Muscle of leg (tissue), 3 donors: ENCODE measurements at regions not wholly inside any gene's neighbourhood (a gene's known extent, or its start where the extent isn't known, plus 50 kb on each side); places are given as distances from the start of the nearest gene placed in this dataset.
"Not testable (repeated sequence)": the region's sequence is repeated elsewhere in the genome, so short reads cannot be mapped to it uniquely, and the experiment has no call there.

Experiments used
- DNase-seq: peaks from one replicate; pipeline ENCODE4 v3.0.0; 2013
- H3K27ac ChIP-seq: one replicate; pipeline ENCODE4 v1.5.1; 2013; ENCODE audit warnings: mild to moderate bottlenecking, low read length, control low read depth
- H3K27me3 ChIP-seq: one replicate; pipeline ENCODE4 v1.6.1; 2013; ENCODE audit warnings: low read length; ENCODE audit not compliant: control insufficient read depth, insufficient read depth
- H3K36me3 ChIP-seq: one replicate; pipeline ENCODE4 v1.6.1; 2013; ENCODE audit warnings: low read length; ENCODE audit not compliant: control insufficient read depth, insufficient read depth
- H3K4me1 ChIP-seq: one replicate; pipeline ENCODE4 v1.6.1; 2013; ENCODE audit warnings: low read length; ENCODE audit not compliant: control insufficient read depth, insufficient read depth
- H3K4me3 ChIP-seq: one replicate; pipeline ENCODE4 v1.5.1; 2013; ENCODE audit warnings: low read length, control low read depth
- H3K9me3 ChIP-seq: replicated peaks from 2 replicates; pipeline ENCODE4 v1.6.1; 2013; ENCODE audit warnings: low read depth, low read length; ENCODE audit not compliant: control insufficient read depth
- WGBS: methylation state at CpG from one replicate; pipeline ENCODE4 v1.1.5; 2013; ENCODE audit warnings: missing lambda C conversion rate; ENCODE audit not compliant: insufficient coverage; 5-methylcytosine and 5-hydroxymethylcytosine counted together

DNA sequence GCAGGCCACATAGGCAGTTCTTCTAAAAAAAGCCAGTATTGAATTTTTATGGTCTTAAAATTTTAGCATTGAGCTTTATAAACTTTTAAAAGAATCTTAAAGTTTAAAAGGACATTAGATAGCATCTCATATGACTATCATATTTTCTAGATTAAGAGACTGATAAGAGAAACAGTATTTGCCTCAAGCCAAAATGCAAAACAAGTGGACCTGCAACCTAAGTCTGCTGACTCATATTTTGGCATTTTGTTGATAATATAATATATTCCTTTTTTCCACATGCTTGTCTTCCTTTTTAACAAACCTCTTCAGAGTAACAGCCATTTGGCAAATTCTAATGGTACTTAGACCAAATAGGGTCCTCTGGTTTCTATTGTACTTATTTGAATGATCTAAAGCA is 328.5 kb upstream of the GALNTL6 start:
- Histone ChIP-seq H3K9me3 (no peaks in the 10 kb centered on the region), H3K36me3 (no peaks in the 10 kb centered on the region), H3K4me3 (no peak overlapping the region), H3K27me3 (no peaks in the 10 kb centered on the region), H3K27ac (no peak overlapping the region), H3K4me1 (no peaks in the 10 kb centered on the region)
- DNase-seq, result no peak

DNA sequence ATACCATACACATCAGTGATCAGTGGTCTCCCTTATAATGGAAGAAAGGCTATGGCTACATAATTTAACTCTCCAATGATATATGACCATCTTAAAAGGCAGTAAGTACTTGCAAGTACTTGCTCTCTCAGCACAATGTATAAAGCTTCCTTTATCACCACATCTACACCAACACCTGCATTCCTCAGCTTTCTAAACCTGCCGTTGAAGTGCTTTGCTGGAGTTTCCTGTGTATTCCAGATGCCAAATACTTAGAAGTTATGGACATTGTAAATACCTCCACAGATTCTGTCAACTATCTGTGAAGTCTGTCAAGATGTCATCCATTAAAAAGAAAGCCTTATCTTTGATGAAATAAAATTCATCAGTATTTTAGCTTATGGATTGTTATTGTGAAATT is 335.0 kb upstream of the GALNTL6 start:
- Histone ChIP-seq H3K4me1 (no peaks in the 10 kb centered on the region), H3K27ac (no peak overlapping the region), H3K27me3 (no peaks in the 10 kb centered on the region), H3K9me3 (no peaks in the 10 kb centered on the region), H3K36me3 (no peaks in the 10 kb centered on the region), H3K4me3 (no peak overlapping the region)
- DNase-seq, result no peak
- WGBS, result no CpG with 5 or more reads among the region's 1 CpG

DNA sequence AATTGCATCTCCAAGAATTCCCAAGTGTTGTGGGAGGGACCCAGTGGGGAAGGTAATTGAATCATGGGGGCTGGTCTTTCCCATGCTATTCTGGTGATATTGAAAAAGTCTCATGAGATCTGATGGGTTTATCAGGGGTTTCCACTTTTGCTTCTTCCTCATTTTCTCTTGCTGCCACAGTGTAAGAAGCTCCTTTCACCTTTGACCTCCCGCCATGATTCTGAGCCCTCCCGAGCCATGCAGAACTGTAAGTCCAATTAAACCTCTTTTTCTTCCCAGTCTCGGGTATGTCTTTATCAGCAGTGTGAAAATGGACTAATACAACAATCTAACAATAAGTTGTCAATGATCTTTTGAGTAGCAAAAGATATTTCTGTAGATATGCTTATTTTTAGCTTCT is 338.1 kb upstream of the GALNTL6 start:
- DNase-seq, H3K27me3 ChIP-seq, H3K9me3 ChIP-seq, H3K36me3 ChIP-seq, H3K27ac ChIP-seq, H3K4me1 ChIP-seq, H3K4me3 ChIP-seq: not testable (repeated sequence)
- no CpG with 5 or more reads among the region's 3 CpGs for WGBS

DNA sequence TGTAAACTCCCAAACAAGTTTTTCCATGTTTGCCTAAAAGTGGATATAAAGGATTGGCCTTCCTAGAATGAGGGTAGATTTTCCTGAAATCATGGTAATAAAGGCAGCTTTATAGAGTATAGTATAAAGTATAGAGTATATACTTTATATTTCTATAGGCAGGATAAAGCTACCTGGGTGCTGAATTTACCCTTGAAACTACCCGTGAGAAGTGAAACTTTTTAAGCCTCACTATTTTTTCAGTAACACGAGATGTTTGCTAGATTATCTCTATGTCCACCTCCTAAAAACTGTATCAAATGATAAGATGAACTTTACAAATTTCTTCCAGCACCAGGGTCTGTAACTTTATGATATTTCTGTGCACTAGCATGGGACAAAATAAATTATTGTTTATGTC is 340.0 kb upstream of the GALNTL6 start:
- H3K4me1 ChIP-seq, result no peaks in the 10 kb centered on the region
- no peak overlapping the region for H3K4me3 ChIP-seq
- WGBS, result no CpG with 5 or more reads among the region's 2 CpGs
- no peak for DNase-seq
- H3K27me3 ChIP-seq, result no peaks in the 10 kb centered on the region
- H3K36me3 ChIP-seq, result no peaks in the 10 kb centered on the region
- no peak overlapping the region for H3K27ac ChIP-seq
- H3K9me3 ChIP-seq, result no peaks in the 10 kb centered on the region

DNA sequence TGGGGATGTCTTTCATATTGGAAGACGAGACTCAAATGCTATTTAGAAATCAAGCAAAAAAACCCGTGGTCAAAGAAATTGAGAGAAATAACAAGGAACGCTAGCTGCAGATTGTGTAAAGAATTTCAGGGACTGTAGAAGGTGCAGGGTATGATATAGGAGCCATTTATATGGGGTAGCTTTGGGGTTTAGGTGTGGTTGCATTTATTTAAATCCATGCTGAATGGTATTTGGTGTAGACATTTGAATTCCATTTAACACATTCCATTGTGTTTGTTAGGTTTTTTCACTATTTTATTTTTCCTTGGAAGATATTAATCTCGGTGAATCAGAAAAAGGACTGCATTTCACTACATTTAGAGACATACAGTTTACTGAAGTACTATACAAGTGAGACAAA is 341.0 kb upstream of the GALNTL6 start:
- no peaks in the 10 kb centered on the region for H3K4me1 ChIP-seq
- no peak overlapping the region for H3K4me3 ChIP-seq
- 78% methylated on average over 3 of the region's 4 CpGs for WGBS
- H3K36me3 ChIP-seq, result no peaks in the 10 kb centered on the region
- no peak for DNase-seq
- H3K27ac ChIP-seq, result no peak overlapping the region
- no peaks in the 10 kb centered on the region for H3K27me3 ChIP-seq
- no peaks in the 10 kb centered on the region for H3K9me3 ChIP-seq

DNA sequence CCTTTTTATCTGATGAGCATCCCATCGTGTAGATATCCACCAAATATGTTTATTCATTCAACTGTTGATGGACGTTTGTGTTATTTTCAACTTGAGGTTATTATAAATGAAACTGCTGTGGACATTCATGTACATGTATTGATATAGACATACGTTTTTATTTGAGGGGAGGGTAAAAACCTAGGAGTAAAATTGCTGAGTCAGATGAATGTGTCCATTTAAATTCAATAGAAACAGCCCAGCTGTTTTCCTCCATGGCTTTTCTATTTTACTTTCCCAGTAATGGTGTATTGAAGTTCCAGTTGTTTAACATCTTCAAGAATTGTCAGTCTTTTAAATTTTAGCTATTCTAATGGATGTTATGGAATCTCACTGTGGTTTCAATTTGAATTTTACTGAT is 348.7 kb upstream of the GALNTL6 start:
- Histone ChIP-seq H3K4me3 (no peak overlapping the region), H3K27ac (no peak overlapping the region), H3K27me3 (no peaks in the 10 kb centered on the region), H3K4me1 (no peaks in the 10 kb centered on the region), H3K36me3 (no peaks in the 10 kb centered on the region), H3K9me3 (no peaks in the 10 kb centered on the region)
- DNase-seq, result no peak
- WGBS, result no CpG with 5 or more reads among the region's 3 CpGs

DNA sequence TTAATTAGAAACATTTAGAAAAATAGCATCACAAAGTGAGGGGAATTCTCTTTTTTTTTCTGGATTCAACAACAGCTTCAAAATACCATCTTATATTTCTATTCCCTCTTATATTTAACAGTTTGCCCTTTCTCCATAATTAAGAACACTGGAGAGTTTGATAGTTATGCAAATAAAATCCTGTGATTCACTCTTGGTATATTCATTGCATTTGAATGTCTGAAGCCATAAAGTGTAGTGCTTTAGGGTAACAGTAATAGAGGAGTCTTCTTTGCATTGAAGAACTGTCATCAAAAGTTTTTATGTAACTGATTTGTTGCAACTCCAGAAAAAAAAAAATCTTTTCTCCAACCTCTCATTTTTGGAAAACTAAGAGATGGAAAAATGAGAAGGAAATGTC is 352.0 kb upstream of the GALNTL6 start:
- no peak overlapping the region for H3K27ac ChIP-seq
- H3K4me3 ChIP-seq, result no peak overlapping the region
- H3K4me1 ChIP-seq, result no peaks in the 10 kb centered on the region
- no peaks in the 10 kb centered on the region for H3K36me3 ChIP-seq
- DNase-seq, result no peak
- H3K27me3 ChIP-seq, result no peaks in the 10 kb centered on the region
- H3K9me3 ChIP-seq, result no peaks in the 10 kb centered on the region

DNA sequence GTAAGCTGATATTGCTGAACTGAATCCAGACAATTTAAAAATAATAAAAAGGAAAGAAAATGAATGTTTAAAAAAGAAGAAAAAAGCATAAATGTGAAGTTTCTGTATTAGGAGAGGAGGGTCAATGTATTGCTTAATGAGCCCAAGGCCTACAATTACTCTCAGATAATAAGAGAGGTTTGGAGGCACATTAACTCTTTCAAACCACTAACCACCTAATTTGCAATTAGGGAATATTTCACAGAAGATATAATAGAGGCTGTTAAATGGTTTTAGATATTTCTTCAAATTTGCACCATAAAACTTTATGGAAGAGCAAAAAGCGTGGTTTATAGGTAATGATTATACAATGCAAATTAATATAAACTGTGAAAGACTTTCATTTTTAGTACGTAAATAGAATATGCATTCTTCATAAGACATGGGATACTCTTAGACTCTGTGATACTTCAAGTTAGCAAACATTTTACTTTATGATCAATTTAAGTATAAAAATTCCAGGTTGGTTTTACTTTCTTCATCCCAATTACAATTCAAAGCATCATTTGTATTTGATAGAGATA is 364.2 kb upstream of the GALNTL6 start:
- no peak overlapping the region for H3K27ac ChIP-seq
- no peaks in the 10 kb centered on the region for H3K27me3 ChIP-seq
- H3K36me3 ChIP-seq, result no peaks in the 10 kb centered on the region
- DNase-seq, result no peak
- no peaks in the 10 kb centered on the region for H3K9me3 ChIP-seq
- WGBS, result no CpG with 5 or more reads among the region's 2 CpGs
- H3K4me3 ChIP-seq, result no peak overlapping the region
- H3K4me1 ChIP-seq, result no peaks in the 10 kb centered on the region

DNA sequence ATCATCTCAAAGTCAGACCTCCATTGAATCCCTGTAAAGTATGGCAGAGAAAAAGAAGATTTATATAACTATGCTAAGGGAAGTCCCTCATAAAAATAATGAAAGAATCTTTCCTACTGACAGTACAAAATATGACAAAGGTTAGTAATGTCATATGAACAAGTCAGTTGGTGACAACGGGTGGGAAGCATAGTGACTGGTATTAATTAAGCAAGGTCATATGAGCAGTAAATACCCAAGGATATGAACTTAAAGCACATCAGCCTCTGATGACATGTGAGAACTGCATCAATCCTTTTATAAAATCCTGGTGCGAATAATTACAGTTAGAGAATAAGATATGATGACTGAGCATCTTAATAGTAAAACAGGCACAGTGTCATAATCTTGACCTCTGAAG is 364.8 kb upstream of the GALNTL6 start:
- H3K36me3 ChIP-seq, result no peaks in the 10 kb centered on the region
- H3K9me3 ChIP-seq, result no peaks in the 10 kb centered on the region
- H3K4me1 ChIP-seq, result no peaks in the 10 kb centered on the region
- DNase-seq, result no peak
- H3K4me3 ChIP-seq, result no peak overlapping the region
- no peaks in the 10 kb centered on the region for H3K27me3 ChIP-seq
- no peak overlapping the region for H3K27ac ChIP-seq
- no CpG with 5 or more reads among the region's 2 CpGs for WGBS

DNA sequence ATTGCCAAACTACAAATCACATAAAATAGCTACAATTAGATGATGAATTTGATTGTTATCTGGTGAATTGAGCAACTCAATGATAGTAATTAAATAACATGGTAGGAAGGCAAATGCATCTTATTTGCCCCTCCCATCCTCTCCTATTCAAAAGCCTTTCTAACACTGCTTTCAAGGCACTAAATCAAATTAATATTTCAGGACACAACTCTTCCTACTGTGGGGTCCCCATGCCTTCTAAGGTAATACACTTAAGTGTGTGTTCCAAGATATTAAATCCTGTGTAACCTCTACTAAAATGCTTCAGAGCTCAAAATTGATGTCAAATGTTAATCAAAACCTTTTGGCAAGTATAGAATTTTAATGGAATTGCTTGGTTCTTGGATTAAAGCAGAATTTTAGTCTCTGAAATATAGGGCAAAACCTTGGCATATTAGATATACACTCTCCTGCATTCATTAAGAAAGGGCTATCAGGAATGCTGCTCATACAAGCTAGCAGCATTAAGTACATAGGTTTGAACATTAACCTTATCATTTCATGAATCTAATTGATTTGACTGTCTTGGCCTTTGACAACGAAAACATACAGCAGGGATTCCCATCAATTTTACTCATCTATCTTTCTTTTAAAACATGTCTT is 371.8 kb upstream of the GALNTL6 start:
- no peaks in the 10 kb centered on the region for H3K27me3 ChIP-seq
- no peaks in the 10 kb centered on the region for H3K4me1 ChIP-seq
- H3K27ac ChIP-seq, result no peak overlapping the region
- H3K4me3 ChIP-seq, result no peak overlapping the region
- no CpG with 5 or more reads among the region's 1 CpG for WGBS
- H3K9me3 ChIP-seq, result no peaks in the 10 kb centered on the region
- H3K36me3 ChIP-seq, result no peaks in the 10 kb centered on the region
- DNase-seq, result no peak

DNA sequence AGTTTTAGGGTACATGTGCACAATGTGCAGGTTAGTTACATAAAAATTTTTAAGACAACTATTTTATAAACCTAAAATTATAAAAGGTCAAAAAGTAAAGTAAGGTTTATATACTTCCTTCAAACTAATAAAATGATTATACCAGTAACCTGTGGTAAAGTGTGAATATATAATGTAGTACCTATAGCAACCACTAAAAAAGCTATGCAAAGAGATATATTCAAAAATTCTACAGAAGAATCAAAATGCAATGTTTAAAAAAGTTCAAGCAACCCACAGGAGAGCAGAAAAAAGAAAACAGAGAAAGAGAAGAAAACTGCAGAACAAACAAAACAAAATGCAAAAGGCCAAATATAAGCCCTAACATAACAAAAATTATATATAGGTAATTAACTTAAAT is 379.5 kb upstream of the GALNTL6 start:
- Histone ChIP-seq H3K9me3 (no peaks in the 10 kb centered on the region), H3K4me1 (no peaks in the 10 kb centered on the region), H3K4me3 (no peak overlapping the region), H3K27me3 (no peaks in the 10 kb centered on the region), H3K36me3 (no peaks in the 10 kb centered on the region), H3K27ac (no peak overlapping the region)
- no peak for DNase-seq
